ENCODE measurements at regions not wholly inside any gene's neighbourhood (a gene's known extent, or its start where the extent isn't known, plus 50 kb on each side); places are given as distances from the start of the nearest gene placed in this dataset.

DNA sequence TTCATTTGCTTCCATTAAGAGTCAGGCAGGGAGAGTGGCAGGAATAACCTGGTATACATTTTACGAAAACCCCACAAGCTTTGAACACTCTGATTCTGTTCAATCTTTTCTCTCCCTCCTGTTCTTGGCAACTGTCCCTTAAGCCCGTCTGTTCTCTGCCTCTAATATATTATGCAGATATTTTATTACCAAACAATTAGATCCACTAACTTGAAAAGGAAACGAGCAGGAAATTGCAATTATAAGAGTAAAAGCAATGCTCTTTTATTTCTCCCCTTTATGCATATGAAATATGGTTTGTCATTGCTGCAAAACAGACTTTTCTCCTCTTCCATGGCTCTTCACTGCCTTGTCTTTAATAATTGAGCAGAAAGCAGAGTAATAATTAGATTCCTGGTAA is 149.1 kb upstream of the CELF4 start:
- no peak for TF ChIP-seq CTCF (IDR thresholded peaks at IDR 0.05; ENCODE audit: insufficient read depth, low read length, poor library complexity, severe bottlenecking)
- no peaks in the 10 kb centered on the region for H3K36me3 ChIP-seq (ENCODE audit: control insufficient read depth, insufficient read depth, low read length)
- no peak overlapping the region for H3K4me3 ChIP-seq (replicated peaks; ENCODE audit: low read depth, low read length)
- no peak for DNase-seq (ENCODE audit: extremely low read depth, insufficient read length)
- H3K27me3 ChIP-seq (replicated peaks; ENCODE audit: control insufficient read depth, insufficient read depth, low read length), result no peaks in the 10 kb centered on the region

DNA sequence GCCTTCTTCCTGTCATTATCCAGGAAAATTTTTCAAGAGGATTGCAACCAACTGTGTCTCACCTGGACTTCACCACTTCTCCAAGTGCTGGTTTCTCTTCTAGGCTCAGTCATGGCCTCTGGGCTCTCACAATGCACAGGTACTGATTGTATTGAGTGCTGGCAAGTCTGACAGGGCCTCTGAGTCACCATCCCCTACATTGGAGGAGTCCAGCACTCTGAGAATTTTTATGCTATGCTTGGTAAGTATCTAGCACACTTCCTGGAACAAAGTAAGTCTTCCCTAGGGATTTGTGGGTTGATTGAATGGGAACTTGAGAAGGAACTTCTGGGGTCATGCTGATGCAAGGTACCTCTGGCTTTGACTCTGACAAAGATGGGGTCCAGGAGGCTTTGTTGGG is 147.2 kb upstream of the CELF4 start:
- TF ChIP-seq CTCF (IDR thresholded peaks at IDR 0.05; ENCODE audit: insufficient read depth, low read length, poor library complexity, severe bottlenecking), result no peak
- H3K27me3 ChIP-seq (replicated peaks; ENCODE audit: control insufficient read depth, insufficient read depth, low read length), result no peaks in the 10 kb centered on the region
- no peaks in the 10 kb centered on the region for H3K36me3 ChIP-seq (ENCODE audit: control insufficient read depth, insufficient read depth, low read length)
- no peak for DNase-seq (ENCODE audit: extremely low read depth, insufficient read length)
- no peak overlapping the region for H3K4me3 ChIP-seq (replicated peaks; ENCODE audit: low read depth, low read length)

GRCh38 chr18:37711766-37712505 is 146.3 kb upstream of the CELF4 start:
- Histone ChIP-seq H3K36me3 (ENCODE audit: control insufficient read depth, insufficient read depth, low read length) (no peaks in the 10 kb centered on the region), H3K4me3 (replicated peaks; ENCODE audit: low read depth, low read length) (no peak overlapping the region), H3K27me3 (replicated peaks; ENCODE audit: control insufficient read depth, insufficient read depth, low read length) (no peaks in the 10 kb centered on the region)
- TF ChIP-seq CTCF (IDR thresholded peaks at IDR 0.05; ENCODE audit: insufficient read depth, low read length, poor library complexity, severe bottlenecking), result no peak
- no peak for DNase-seq (ENCODE audit: extremely low read depth, insufficient read length)

GRCh38 chr18:37710726-37711125 is 145.1 kb upstream of the CELF4 start:
- DNase-seq (ENCODE audit: extremely low read depth, insufficient read length), result no peak
- Histone ChIP-seq H3K36me3 (ENCODE audit: control insufficient read depth, insufficient read depth, low read length) (no peaks in the 10 kb centered on the region), H3K4me3 (replicated peaks; ENCODE audit: low read depth, low read length) (no peak overlapping the region), H3K27me3 (replicated peaks; ENCODE audit: control insufficient read depth, insufficient read depth, low read length) (no peaks in the 10 kb centered on the region)
- no peak for TF ChIP-seq CTCF (IDR thresholded peaks at IDR 0.05; ENCODE audit: insufficient read depth, low read length, poor library complexity, severe bottlenecking)

DNA sequence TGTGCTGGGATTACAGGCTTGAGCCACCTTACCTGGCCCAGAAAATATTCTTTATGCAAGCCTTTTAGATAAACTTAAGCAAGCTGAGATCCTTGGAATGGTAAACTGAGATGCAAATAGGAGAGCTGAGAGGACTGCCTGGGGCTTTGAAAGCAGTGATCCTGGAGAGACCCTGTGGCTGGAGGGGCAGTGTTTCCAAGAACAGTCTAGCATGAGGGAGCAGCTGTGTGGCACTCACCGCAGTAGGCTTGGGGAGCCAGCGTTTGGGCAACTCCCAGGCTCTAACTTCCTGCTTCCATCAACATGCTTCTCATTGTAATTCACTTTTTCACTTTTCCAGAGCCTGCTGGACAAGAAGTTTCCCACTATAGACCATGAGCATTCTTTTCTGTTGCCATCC is 144.1 kb upstream of the CELF4 start:
- Histone ChIP-seq H3K27me3 (replicated peaks; ENCODE audit: control insufficient read depth, insufficient read depth, low read length) (no peaks in the 10 kb centered on the region), H3K4me3 (replicated peaks; ENCODE audit: low read depth, low read length) (no peak overlapping the region), H3K36me3 (ENCODE audit: control insufficient read depth, insufficient read depth, low read length) (no peaks in the 10 kb centered on the region)
- no peak for TF ChIP-seq CTCF (IDR thresholded peaks at IDR 0.05; ENCODE audit: insufficient read depth, low read length, poor library complexity, severe bottlenecking)
- DNase-seq (ENCODE audit: extremely low read depth, insufficient read length), result no peak

- Histone ChIP-seq H3K27me3 (replicated peaks; ENCODE audit: control insufficient read depth, insufficient read depth, low read length) (no peaks in the 10 kb centered on the region), H3K4me3 (replicated peaks; ENCODE audit: low read depth, low read length) (no peak overlapping the region), H3K36me3 (ENCODE audit: control insufficient read depth, insufficient read depth, low read length) (no peaks in the 10 kb centered on the region)
- DNase-seq (ENCODE audit: extremely low read depth, insufficient read length), result no peak
- TF ChIP-seq CTCF (IDR thresholded peaks at IDR 0.05; ENCODE audit: insufficient read depth, low read length, poor library complexity, severe bottlenecking), result no peak
Observed at GRCh38 chr18:37705016-37705415, 139.4 kb upstream of the CELF4 start.

All from GM06990 (cell line).